ENCODE measurements at regions not wholly inside any gene's neighbourhood (a gene's known extent, or its start where the extent isn't known, plus 50 kb on each side); places are given as distances from the start of the nearest gene placed in this dataset.

GRCh38 chr18:73214970-73215369, 347.2 kb upstream of the NETO1 start:
- no peak for TF ChIP-seq CTCF (IDR thresholded peaks at IDR 0.05)
- Histone ChIP-seq H3K9me3 (peaks cover 17% of the 10 kb centered on the region), H3K4me3 (no peak overlapping the region), H3K4me1 (ENCODE audit: low read depth) (no peaks in the 10 kb centered on the region), H3K36me3 (ENCODE audit: low read depth) (no peaks in the 10 kb centered on the region)
- ATAC-seq (no peak), DNase-seq (no peak)
- intact Hi-C loops (cut with DNase I, micrococcal nuclease), result no loop called here

- H3K4me1 ChIP-seq (ENCODE audit: low read depth), result no peaks in the 10 kb centered on the region
- no peak for TF ChIP-seq CTCF (IDR thresholded peaks at IDR 0.05)
- H3K4me3 ChIP-seq, result no peak overlapping the region
- no peaks in the 10 kb centered on the region for H3K36me3 ChIP-seq (ENCODE audit: low read depth)
- DNase-seq, result no peak
- peaks cover 18% of the 10 kb centered on the region for H3K9me3 ChIP-seq
- intact Hi-C loops (cut with DNase I, micrococcal nuclease), result no loop called here
- ATAC-seq, result no peak
Measured at GRCh38 chr18:73212442-73212841, 344.7 kb upstream of the NETO1 start.

- H3K4me1 ChIP-seq (ENCODE audit: low read depth), result no peaks in the 10 kb centered on the region
- no peak for TF ChIP-seq CTCF (IDR thresholded peaks at IDR 0.05)
- H3K9me3 ChIP-seq, result no peaks in the 10 kb centered on the region
- no peak overlapping the region for H3K4me3 ChIP-seq
- DNase-seq (no peak), ATAC-seq (no peak)
- H3K36me3 ChIP-seq (ENCODE audit: low read depth), result no peaks in the 10 kb centered on the region
- intact Hi-C loops (cut with DNase I, micrococcal nuclease), result no loop called here
Measured at GRCh38 chr18:73201940-73202339, 334.2 kb upstream of the NETO1 start.

- no peak for DNase-seq
- no peak for ATAC-seq
- intact Hi-C loops (cut with DNase I, micrococcal nuclease), result no loop called here
- no peaks in the 10 kb centered on the region for H3K36me3 ChIP-seq (ENCODE audit: low read depth)
- no peaks in the 10 kb centered on the region for H3K4me1 ChIP-seq (ENCODE audit: low read depth)
- TF ChIP-seq CTCF (IDR thresholded peaks at IDR 0.05), result no peak
- H3K9me3 ChIP-seq, result no peaks in the 10 kb centered on the region
- no peak overlapping the region for H3K4me3 ChIP-seq
Measured at GRCh38 chr18:73199151-73199550, 331.4 kb upstream of the NETO1 start.

GRCh38 chr18:73189718-73190117, 321.9 kb upstream of the NETO1 start:
- no peak for TF ChIP-seq CTCF (IDR thresholded peaks at IDR 0.05)
- ATAC-seq, result no peak
- Histone ChIP-seq H3K4me1 (ENCODE audit: low read depth) (no peaks in the 10 kb centered on the region), H3K4me3 (no peak overlapping the region), H3K9me3 (no peaks in the 10 kb centered on the region), H3K36me3 (ENCODE audit: low read depth) (no peaks in the 10 kb centered on the region)
- intact Hi-C loops (cut with DNase I, micrococcal nuclease), result no loop called here
- no peak for DNase-seq

GRCh38 chr18:73168236-73168635, 300.4 kb upstream of the NETO1 start:
- intact Hi-C loops (cut with DNase I, micrococcal nuclease), result no loop called here
- Histone ChIP-seq H3K36me3 (ENCODE audit: low read depth) (no peaks in the 10 kb centered on the region), H3K9me3 (no peaks in the 10 kb centered on the region), H3K4me3 (no peak overlapping the region), H3K4me1 (ENCODE audit: low read depth) (no peaks in the 10 kb centered on the region)
- no peak for ATAC-seq
- no peak for DNase-seq
- TF ChIP-seq CTCF (IDR thresholded peaks at IDR 0.05), result no peak
